Hematopoietic multipotent progenitor cell treated with erythropoietin and hydrocortisone succinate and interleukin-3 and kit ligand, for 17 days (in vitro differentiated cells): ENCODE measurements at regions not wholly inside any gene's neighbourhood (a gene's known extent, or its start where the extent isn't known, plus 50 kb on each side); places are given as distances from the start of the nearest gene placed in this dataset.

ENCODE experiments used
- DNase-seq: peaks from one replicate; pipeline ENCODE4 v3.0.0-alpha.2; 2015; ENCODE audit warnings: low spot score

GRCh38 chr3:146308682-146309081 is 57.8 kb upstream of the PLSCR4 start:
- no peak for DNase-seq

GRCh38 chr3:146308222-146308621 is 57.3 kb upstream of the PLSCR4 start:
- no peak for DNase-seq

- no peak for DNase-seq
Measured at GRCh38 chr3:146307456-146307725, 56.5 kb upstream of the PLSCR4 start.

GRCh38 chr3:146306656-146307455 is 56.0 kb upstream of the PLSCR4 start:
- DNase-seq, result no peak

DNA sequence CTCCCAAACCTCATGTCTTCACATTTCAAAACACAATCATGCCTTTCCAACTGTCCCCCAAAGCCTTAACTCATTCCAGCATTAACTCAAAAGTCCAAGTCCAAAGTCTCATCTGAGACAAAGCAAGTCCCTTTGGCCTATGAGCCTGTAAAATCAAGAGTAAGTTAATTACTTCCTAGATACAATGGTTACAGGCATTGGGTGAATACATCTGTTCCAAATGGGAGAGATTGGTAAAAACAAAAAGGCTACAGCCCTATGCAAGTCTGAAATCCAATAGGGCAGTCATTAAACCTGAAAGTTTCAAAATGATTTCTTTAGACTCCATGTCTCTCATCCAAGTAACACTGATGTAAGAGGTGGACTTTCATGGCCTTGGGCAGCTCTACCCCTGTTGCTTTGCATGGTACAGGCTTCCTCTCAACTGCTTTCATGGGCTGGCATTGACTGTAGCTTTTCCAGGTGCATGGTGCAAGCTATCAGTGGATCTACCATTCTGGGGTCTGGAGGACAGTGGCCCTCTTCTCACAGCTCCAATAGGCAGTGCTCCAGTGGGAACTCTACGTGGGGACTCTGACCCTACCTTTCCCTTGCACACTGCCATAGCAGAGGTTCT is 55.0 kb upstream of the PLSCR4 start:
- no peak for DNase-seq

DNA sequence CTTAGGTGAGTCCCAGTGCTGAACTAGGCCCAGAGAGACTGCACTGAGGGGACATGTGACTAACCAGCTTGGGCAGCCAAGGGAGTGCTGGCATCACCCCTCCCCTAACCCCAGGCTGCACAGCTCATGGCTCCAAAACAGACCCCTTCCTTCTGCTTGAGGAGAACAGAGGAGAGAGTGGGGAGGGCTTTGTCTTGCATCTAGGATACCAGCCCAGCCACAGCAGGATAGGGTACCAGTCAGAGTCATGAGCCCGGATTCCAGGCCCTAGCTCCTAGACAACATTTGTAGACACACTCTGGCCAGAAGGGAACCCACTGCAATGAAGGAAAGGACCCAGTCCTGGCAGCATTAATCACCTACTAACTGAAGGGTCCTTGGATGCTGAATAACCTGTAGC is 49.9 kb upstream of the PLSCR4 start:
- DNase-seq, result no peak
